CD4-positive, alpha-beta T cell treated with Interleukin-6 for 4 hours (primary cell): ENCODE measurements at regions not wholly inside any gene's neighbourhood (a gene's known extent, or its start where the extent isn't known, plus 50 kb on each side); places are given as distances from the start of the nearest gene placed in this dataset.
"Not testable (repeated sequence)": the region's sequence is repeated elsewhere in the genome, so short reads cannot be mapped to it uniquely, and the experiment has no call there.

Source experiments
- DNase-seq: peaks from one replicate; pipeline ENCODE4 v3.0.0-alpha.2; 2020; ENCODE audit warnings: mixed read lengths

- DNase-seq, result peak; percentile 56
Observed at GRCh38 chrX:155819966-155820491, 61.1 kb upstream of the VAMP7 start.

- DNase-seq, result no peak
Observed at GRCh38 chrX:155819525-155819924, 61.6 kb upstream of the VAMP7 start.

GRCh38 chrX:155814391-155814790 is 66.8 kb upstream of the VAMP7 start:
- not testable (repeated sequence) for DNase-seq

- no peak for DNase-seq
Observed at GRCh38 chrX:155779831-155780230, 101.3 kb upstream of the VAMP7 start.

- no peak for DNase-seq
Observed at GRCh38 chrX:155778844-155779553, 102.1 kb upstream of the VAMP7 start.

- no peak for DNase-seq
Observed at GRCh38 chrX:155774387-155774786, 106.8 kb upstream of the VAMP7 start.

- DNase-seq, result no peak
Observed at GRCh38 chrX:155767876-155768769, 113.0 kb upstream of the VAMP7 start.

GRCh38 chrX:155767051-155767875 is 113.9 kb upstream of the VAMP7 start:
- DNase-seq, result peak; percentile 64

GRCh38 chrX:155766321-155766720 is 114.8 kb upstream of the VAMP7 start:
- no peak for DNase-seq

GRCh38 chrX:155761185-155761584 is 120.0 kb upstream of the VAMP7 start:
- DNase-seq, result no peak

- no peak for DNase-seq
Observed at GRCh38 chrX:155757046-155757759, 123.9 kb upstream of the VAMP7 start.

- no peak for DNase-seq
Observed at GRCh38 chrX:155755706-155756337, 125.3 kb upstream of the VAMP7 start.

- DNase-seq, result no peak
Observed at GRCh38 chrX:155751131-155751530, 130.0 kb upstream of the VAMP7 start.

- no peak for DNase-seq
Observed at GRCh38 chrX:155747520-155747919, 133.6 kb upstream of the VAMP7 start.

- DNase-seq, result no peak
Observed at GRCh38 chrX:155745792-155746191, 133.0 kb upstream of the TMLHE start.

- DNase-seq, result no peak
Observed at GRCh38 chrX:155744534-155744933, 131.8 kb upstream of the TMLHE start.

- not testable (repeated sequence) for DNase-seq
Observed at GRCh38 chrX:155728335-155728734, 115.6 kb upstream of the TMLHE start.

GRCh38 chrX:155718972-155719586 is 106.3 kb upstream of the TMLHE start:
- no peak for DNase-seq

GRCh38 chrX:155715141-155715540 is 102.4 kb upstream of the TMLHE start:
- no peak for DNase-seq

- no peak for DNase-seq
Observed at GRCh38 chrX:155695419-155695818, 82.7 kb upstream of the TMLHE start.

GRCh38 chrX:155694649-155695048 is 81.9 kb upstream of the TMLHE start:
- DNase-seq, result no peak
